Neural progenitor cell (in vitro differentiated cells): ENCODE measurements at regions not wholly inside any gene's neighbourhood (a gene's known extent, or its start where the extent isn't known, plus 50 kb on each side); places are given as distances from the start of the nearest gene placed in this dataset.
"Not testable (repeated sequence)": the region's sequence is repeated elsewhere in the genome, so short reads cannot be mapped to it uniquely, and the experiment has no call there.

Source experiments
- DNase-seq: peaks from one replicate; pipeline ENCODE4 v3.0.0-alpha.2; 2016; ENCODE audit warnings: low spot score
- H2AFZ ChIP-seq: fragments of 200-600 bp; sonication (generic); replicated peaks from 2 replicates; pipeline ENCODE4 v1.6.1; 2016; ENCODE audit warnings: antibody characterized with exemption
- H3F3A ChIP-seq: fragments of 200-600 bp; sonication (generic); 2 replicates; pipeline ENCODE4 v1.6.1; 2016; ENCODE audit warnings: antibody characterized with exemption, low read depth
- H3K27ac ChIP-seq: fragments of 200-600 bp; sonication (generic); 2 replicates; pipeline ENCODE4 v1.5.1; 2016; ENCODE audit warnings: mild to moderate bottlenecking
- H3K27me3 ChIP-seq: fragments of 200-600 bp; sonication (generic); 2 replicates; pipeline ENCODE4 v1.6.1; 2016; ENCODE audit warnings: mild to moderate bottlenecking, moderate library complexity
- H3K36me3 ChIP-seq: fragments of 200-600 bp; sonication (generic); 2 replicates; pipeline ENCODE4 v1.5.1; 2016
- H3K4me1 ChIP-seq: fragments of 200-600 bp; sonication (generic); 2 replicates; pipeline ENCODE4 v1.6.1; 2016; ENCODE audit warnings: mixed run types
- H3K4me2 ChIP-seq: fragments of 200-600 bp; sonication (generic); 2 replicates; pipeline ENCODE4 v1.6.1; 2016
- H3K4me3 ChIP-seq: fragments of 200-600 bp; sonication (generic); 2 replicates; pipeline ENCODE4 v1.5.1; 2016
- H3K79me2 ChIP-seq: fragments of 200-600 bp; sonication (generic); 2 replicates; pipeline ENCODE4 v1.6.1; 2016; ENCODE audit warnings: low read depth
- H3K9ac ChIP-seq: fragments of 200-600 bp; sonication (generic); 2 replicates; pipeline ENCODE4 v1.6.1; 2016
- H3K9me3 ChIP-seq: fragments of 200-600 bp; sonication (generic); 2 replicates; pipeline ENCODE4 v1.5.1; 2016; ENCODE audit warnings: low read depth
- H4K20me1 ChIP-seq: fragments of 200-600 bp; sonication (generic); 2 replicates; pipeline ENCODE4 v1.6.1; 2016; ENCODE audit warnings: low read depth
- H3K27ac Mint-ChIP-seq: 3 replicates; pipeline ENCODE4 v1.8.0; 2021; ENCODE audit warnings: mixed read lengths
- H3K27me3 Mint-ChIP-seq: 2 replicates; pipeline ENCODE4 v1.8.0; 2022; ENCODE audit warnings: low read depth, mild to moderate bottlenecking, inconsistent platforms, moderate library complexity, mixed read lengths; ENCODE audit not compliant: insufficient read depth
- H3K36me3 Mint-ChIP-seq: 3 replicates; pipeline ENCODE4 v1.8.0; 2021; ENCODE audit warnings: mixed read lengths
- H3K4me1 Mint-ChIP-seq: 3 replicates; pipeline ENCODE4 v1.8.0; 2021; ENCODE audit warnings: mixed read lengths
- H3K4me3 Mint-ChIP-seq: 3 replicates; pipeline ENCODE4 v1.8.0; 2021; ENCODE audit warnings: mild to moderate bottlenecking, moderate library complexity, mixed read lengths
- H3K9me3 Mint-ChIP-seq: 3 replicates; pipeline ENCODE4 v1.8.0; 2020; ENCODE audit warnings: mixed read lengths
- CTCF ChIP-seq: fragments of 200-600 bp; sonication (generic); IDR thresholded peaks from 2 replicates; pipeline ENCODE4 v1.5.1; 2017; ENCODE audit warnings: antibody characterized with exemption, mild to moderate bottlenecking
- EZH2 ChIP-seq: fragments of 200-600 bp; sonication (generic); IDR thresholded peaks from 2 replicates; pipeline ENCODE4 v1.6.1; 2017; ENCODE audit warnings: antibody characterized with exemption, mild to moderate bottlenecking, moderate library complexity
- EZH2phosphoT487 ChIP-seq: fragments of 200-600 bp; sonication (generic); IDR thresholded peaks from 2 replicates; pipeline ENCODE4 v1.6.1; 2017; ENCODE audit warnings: antibody characterized with exemption

GRCh38 chr2:167718560-167718959, 528.8 kb downstream of the STK39 start:
- Mint-ChIP-seq H3K27me3 (no peaks in the 10 kb centered on the region), H3K4me1 (peaks cover 3% of the 10 kb centered on the region), H3K36me3 (peaks cover 3% of the 10 kb centered on the region), H3K27ac (no peak overlapping the region), H3K9me3 (no peaks in the 10 kb centered on the region), H3K4me3 (no peak overlapping the region)
- H3K4me2 ChIP-seq: no peak overlapping the region
- no peak for TF ChIP-seq EZH2
- no peak for TF ChIP-seq EZH2phosphoT487
- TF ChIP-seq CTCF: no peak
- H3K79me2 ChIP-seq: no peaks in the 10 kb centered on the region
- no peak overlapping the region for H3K27ac ChIP-seq
- H3K9me3 ChIP-seq: no peaks in the 10 kb centered on the region
- no peak overlapping the region for H3K9ac ChIP-seq
- no peak for DNase-seq
- H3K4me3 ChIP-seq: no peak overlapping the region
- H3K27me3 ChIP-seq: no peaks in the 10 kb centered on the region
- H3K4me1 ChIP-seq: no peaks in the 10 kb centered on the region
- H3F3A ChIP-seq: no peaks in the 10 kb centered on the region
- no peaks in the 10 kb centered on the region for H4K20me1 ChIP-seq
- H3K36me3 ChIP-seq: no peaks in the 10 kb centered on the region
- H2AFZ ChIP-seq: no peak overlapping the region

GRCh38 chr2:167715932-167716331, 531.5 kb downstream of the STK39 start:
- Histone ChIP-seq H3K9ac (no peak overlapping the region), H4K20me1 (no peaks in the 10 kb centered on the region), H3K27ac (no peak overlapping the region), H3K9me3 (no peaks in the 10 kb centered on the region), H2AFZ (no peak overlapping the region), H3K4me3 (no peak overlapping the region), H3K4me1 (no peaks in the 10 kb centered on the region), H3K79me2 (no peaks in the 10 kb centered on the region), H3K36me3 (no peaks in the 10 kb centered on the region), H3K4me2 (no peak overlapping the region), H3K27me3 (no peaks in the 10 kb centered on the region), H3F3A (no peaks in the 10 kb centered on the region)
- H3K4me1 Mint-ChIP-seq: peaks cover 5% of the 10 kb centered on the region
- DNase-seq: no peak
- no peak overlapping the region for H3K27ac Mint-ChIP-seq
- H3K27me3 Mint-ChIP-seq: no peaks in the 10 kb centered on the region
- H3K4me3 Mint-ChIP-seq: no peak overlapping the region
- no peak for TF ChIP-seq EZH2phosphoT487
- no peak for TF ChIP-seq EZH2
- TF ChIP-seq CTCF: no peak
- peaks cover 3% of the 10 kb centered on the region for H3K36me3 Mint-ChIP-seq
- H3K9me3 Mint-ChIP-seq: no peaks in the 10 kb centered on the region

GRCh38 chr2:167715498-167715897, 531.9 kb downstream of the STK39 start:
- H3K79me2 ChIP-seq, H3K27ac ChIP-seq, H3F3A ChIP-seq, H3K4me2 ChIP-seq, H3K4me1 ChIP-seq, H3K27ac Mint-ChIP-seq, H3K27me3 ChIP-seq, H3K9me3 ChIP-seq, H3K4me3 Mint-ChIP-seq, H4K20me1 ChIP-seq, H2AFZ ChIP-seq, H3K36me3 Mint-ChIP-seq, H3K9ac ChIP-seq, H3K4me1 Mint-ChIP-seq, H3K27me3 Mint-ChIP-seq, H3K36me3 ChIP-seq, H3K4me3 ChIP-seq, H3K9me3 Mint-ChIP-seq, DNase-seq: not testable (repeated sequence)

GRCh38 chr2:167712275-167712674, 535.1 kb downstream of the STK39 start:
- Histone ChIP-seq H3K27ac (no peak overlapping the region), H3K79me2 (no peaks in the 10 kb centered on the region), H3K36me3 (no peaks in the 10 kb centered on the region), H2AFZ (no peak overlapping the region), H3K9me3 (no peaks in the 10 kb centered on the region), H3K27me3 (no peaks in the 10 kb centered on the region), H3K4me1 (peaks cover 5% of the 10 kb centered on the region), H3F3A (no peaks in the 10 kb centered on the region), H3K4me2 (no peak overlapping the region), H3K4me3 (no peak overlapping the region), H4K20me1 (no peaks in the 10 kb centered on the region), H3K9ac (no peak overlapping the region)
- no peak for DNase-seq
- Mint-ChIP-seq H3K27ac (no peak overlapping the region), H3K36me3 (peaks cover 3% of the 10 kb centered on the region), H3K4me1 (peaks cover 2% of the 10 kb centered on the region), H3K9me3 (no peaks in the 10 kb centered on the region), H3K27me3 (no peaks in the 10 kb centered on the region), H3K4me3 (no peak overlapping the region)
- TF ChIP-seq EZH2phosphoT487 (no peak), EZH2 (no peak), CTCF (no peak)
